Nephron (organoid): ENCODE measurements at regions not wholly inside any gene's neighbourhood (a gene's known extent, or its start where the extent isn't known, plus 50 kb on each side); places are given as distances from the start of the nearest gene placed in this dataset.
"Not testable (repeated sequence)": the region's sequence is repeated elsewhere in the genome, so short reads cannot be mapped to it uniquely, and the experiment has no call there.

Experiments used
- H3K27ac Mint-ChIP-seq, 3 experiments: 2 replicates each; pipeline ENCODE4 v1.8.0; 2020; ENCODE audit warnings: mixed read lengths in 3 of 3, mild to moderate bottlenecking in 2 of 3, moderate library complexity in 1 of 3
- H3K27me3 Mint-ChIP-seq: 2 replicates; pipeline ENCODE4 v1.8.0; 2021; ENCODE audit warnings: low read depth, mild to moderate bottlenecking, moderate library complexity, mixed read lengths
- H3K36me3 Mint-ChIP-seq: 2 replicates; pipeline ENCODE4 v1.8.0; 2020; ENCODE audit warnings: low read depth, mixed read lengths
- H3K4me1 Mint-ChIP-seq: 2 replicates; pipeline ENCODE4 v1.8.0; 2020; ENCODE audit warnings: mixed read lengths
- H3K4me3 Mint-ChIP-seq, 3 experiments: 2 replicates each; pipeline ENCODE4 v1.8.0; 2020; ENCODE audit warnings: mild to moderate bottlenecking in 3 of 3, mixed read lengths in 3 of 3, moderate library complexity in 2 of 3
- H3K9me3 Mint-ChIP-seq: 2 replicates; pipeline ENCODE4 v1.8.0; 2020; ENCODE audit warnings: mixed read lengths
- CTCF ChIP-seq, 3 experiments: fragments of 200-600 bp; sonication (generic); IDR thresholded peaks; one replicate each; pipeline ENCODE4 v1.5.0; 2021; ENCODE audit warnings: antibody characterized with exemption in 3 of 3; ENCODE audit not compliant: unreplicated experiment in 3 of 3

DNA sequence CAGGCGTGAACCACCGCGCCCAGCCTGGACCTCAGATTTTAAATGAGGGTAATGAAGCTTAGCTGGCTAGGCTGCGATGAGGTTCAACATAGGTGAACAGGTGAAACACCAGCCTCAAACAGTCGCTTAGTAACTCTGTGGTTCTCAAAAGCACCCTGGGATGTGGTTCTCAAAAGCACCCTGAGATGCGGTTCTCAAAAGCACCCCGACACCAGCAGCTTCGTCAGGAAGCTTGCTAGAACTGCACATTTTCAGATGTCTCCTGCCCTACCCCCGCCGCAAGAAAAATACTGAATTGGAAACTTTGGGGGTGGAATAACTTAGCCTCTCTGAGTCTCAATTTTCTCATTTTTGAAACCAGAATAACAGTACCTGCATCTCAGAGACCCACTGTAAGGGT, 86.7 kb upstream of the XYLT1 start:
- H3K27ac Mint-ChIP-seq, result no peak overlapping the region
- H3K27me3 Mint-ChIP-seq, result peaks cover 60% of the 10 kb centered on the region
- TF ChIP-seq CTCF (IDR thresholded peaks at IDR 0.05; ENCODE audit: unreplicated experiment in 3 of 3), result no peak
- no peaks in the 10 kb centered on the region for H3K4me1 Mint-ChIP-seq
- no peak overlapping the region for H3K4me3 Mint-ChIP-seq
- no peaks in the 10 kb centered on the region for H3K9me3 Mint-ChIP-seq
- no peaks in the 10 kb centered on the region for H3K36me3 Mint-ChIP-seq

DNA sequence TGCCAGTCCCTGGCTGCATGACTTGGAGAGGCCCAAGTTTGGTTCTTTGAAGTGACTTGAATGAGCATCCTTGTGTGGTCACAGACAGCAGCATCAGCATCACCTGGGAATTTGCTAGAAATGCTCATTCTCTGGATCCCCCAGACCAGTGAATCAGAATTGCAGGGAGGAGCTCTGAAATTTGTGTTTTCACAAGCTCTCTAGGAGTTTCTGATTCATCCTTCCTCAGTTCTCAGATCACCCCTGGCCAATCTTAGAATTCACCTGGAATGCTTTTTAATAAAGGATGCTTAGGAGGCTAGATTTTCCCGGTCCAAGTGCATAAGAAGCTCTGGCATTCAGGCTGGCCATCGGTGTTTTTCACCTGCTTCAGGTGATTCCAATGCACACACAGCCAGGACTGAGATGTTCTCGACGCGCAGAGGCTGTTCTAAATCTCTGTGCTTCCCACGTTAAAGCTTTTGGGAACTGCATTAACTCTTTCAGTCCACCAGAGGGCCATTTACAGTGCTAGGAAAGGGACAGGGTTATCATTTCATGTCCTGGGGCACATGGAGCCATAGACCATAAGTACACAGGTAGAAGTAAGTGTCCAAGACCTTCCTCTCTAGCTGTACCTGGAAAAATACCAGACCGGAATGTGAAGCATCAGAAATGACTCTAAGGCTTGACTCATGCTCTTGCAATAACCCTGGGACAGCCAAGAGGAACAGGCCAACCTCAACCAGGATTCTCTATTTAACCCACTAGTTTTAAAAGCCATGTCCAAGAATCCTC, 85.7 kb upstream of the XYLT1 start:
- no peaks in the 10 kb centered on the region for H3K9me3 Mint-ChIP-seq
- peak overlapping the region in 1 of 3 experiments; percentile 33 for H3K27ac Mint-ChIP-seq
- H3K36me3 Mint-ChIP-seq, result no peaks in the 10 kb centered on the region
- TF ChIP-seq CTCF (IDR thresholded peaks at IDR 0.05; ENCODE audit: unreplicated experiment in 3 of 3), result peak; percentile 53 to 65 (median 55)
- H3K4me1 Mint-ChIP-seq, result no peaks in the 10 kb centered on the region
- peaks cover 54% of the 10 kb centered on the region for H3K27me3 Mint-ChIP-seq
- H3K4me3 Mint-ChIP-seq, result no peak overlapping the region

DNA sequence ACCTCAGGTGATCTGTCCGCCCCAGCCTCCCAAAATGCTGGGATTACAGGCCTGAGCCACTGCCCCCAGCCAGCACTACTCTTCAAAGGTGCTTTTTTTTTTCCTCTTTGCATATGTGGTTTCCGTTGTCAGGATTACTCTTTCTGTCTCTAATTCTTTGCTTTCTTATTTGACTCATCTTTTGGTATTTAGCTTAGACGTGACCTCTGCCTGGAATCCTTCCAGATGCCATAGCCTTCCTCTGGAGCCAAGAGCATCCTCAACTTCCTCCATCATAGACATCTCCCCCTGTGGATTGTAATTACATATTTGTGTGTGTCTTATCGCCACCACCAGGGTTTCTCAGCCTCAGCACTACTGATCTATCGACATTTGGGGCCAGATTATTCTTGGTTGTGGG, 84.4 kb upstream of the XYLT1 start:
- no peaks in the 10 kb centered on the region for H3K9me3 Mint-ChIP-seq
- no peaks in the 10 kb centered on the region for H3K36me3 Mint-ChIP-seq
- no peak overlapping the region for H3K4me3 Mint-ChIP-seq
- peaks cover 50% of the 10 kb centered on the region for H3K27me3 Mint-ChIP-seq
- H3K27ac Mint-ChIP-seq, result no peak overlapping the region
- no peaks in the 10 kb centered on the region for H3K4me1 Mint-ChIP-seq
- no peak for TF ChIP-seq CTCF (IDR thresholded peaks at IDR 0.05; ENCODE audit: unreplicated experiment in 3 of 3)

GRCh38 chr16:17552351-17552750, 81.6 kb upstream of the XYLT1 start:
- no peak for TF ChIP-seq CTCF (IDR thresholded peaks at IDR 0.05; ENCODE audit: unreplicated experiment in 3 of 3)
- H3K27me3 Mint-ChIP-seq, result peaks cover 25% of the 10 kb centered on the region
- no peak overlapping the region for H3K4me3 Mint-ChIP-seq
- H3K9me3 Mint-ChIP-seq, result peaks cover 4% of the 10 kb centered on the region
- no peaks in the 10 kb centered on the region for H3K4me1 Mint-ChIP-seq
- no peaks in the 10 kb centered on the region for H3K36me3 Mint-ChIP-seq
- H3K27ac Mint-ChIP-seq, result no peak overlapping the region

DNA sequence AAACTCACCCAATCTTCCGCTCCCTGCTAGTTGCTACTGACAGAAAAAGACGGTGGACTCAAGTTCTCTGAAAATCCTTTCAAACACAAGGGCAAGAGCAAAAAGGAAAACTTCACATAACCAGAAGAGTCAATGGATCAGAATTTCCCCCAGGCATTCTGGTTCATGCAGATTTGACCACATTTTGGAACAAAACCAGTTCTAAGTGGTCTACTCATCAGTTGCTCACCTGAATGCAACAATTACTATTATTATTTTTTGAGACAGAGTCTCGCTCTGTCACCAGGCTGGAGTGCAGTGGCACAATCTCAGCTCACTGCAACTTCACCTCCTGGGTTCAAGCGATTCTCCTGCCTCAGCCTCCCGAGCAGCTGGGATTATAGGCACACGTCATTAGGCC, 80.9 kb upstream of the XYLT1 start:
- H3K4me3 Mint-ChIP-seq, H3K4me1 Mint-ChIP-seq, H3K9me3 Mint-ChIP-seq, H3K27ac Mint-ChIP-seq, H3K36me3 Mint-ChIP-seq: not testable (repeated sequence)
- H3K27me3 Mint-ChIP-seq, result peaks cover 21% of the 10 kb centered on the region

DNA sequence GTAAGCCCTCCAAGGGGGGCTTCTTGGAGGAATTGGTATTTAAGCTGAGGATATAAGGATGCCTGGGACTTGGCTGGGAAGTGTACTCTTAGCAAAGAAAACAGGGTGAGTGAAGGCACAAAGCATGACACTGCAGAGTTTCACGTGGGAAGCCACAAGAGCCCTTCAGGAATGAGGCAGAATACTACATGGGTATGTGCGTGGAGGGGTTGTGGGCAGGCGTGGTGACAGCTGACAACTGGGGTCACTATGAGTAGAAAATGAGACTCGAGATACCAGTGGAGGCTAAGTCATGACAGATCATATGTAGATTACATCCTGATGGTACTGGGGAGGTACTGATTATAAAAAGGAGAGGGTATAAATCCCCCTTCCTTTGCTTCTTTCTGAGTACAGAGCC, 78.1 kb upstream of the XYLT1 start:
- TF ChIP-seq CTCF (IDR thresholded peaks at IDR 0.05; ENCODE audit: unreplicated experiment in 3 of 3), result no peak
- H3K36me3 Mint-ChIP-seq, result peaks cover 4% of the 10 kb centered on the region
- H3K4me3 Mint-ChIP-seq, result no peak overlapping the region
- no peak overlapping the region for H3K27ac Mint-ChIP-seq
- no peaks in the 10 kb centered on the region for H3K4me1 Mint-ChIP-seq
- H3K27me3 Mint-ChIP-seq, result peaks cover 4% of the 10 kb centered on the region
- H3K9me3 Mint-ChIP-seq, result peaks cover 10% of the 10 kb centered on the region
